ENCODE measurements at regions not wholly inside any gene's neighbourhood (a gene's known extent, or its start where the extent isn't known, plus 50 kb on each side); places are given as distances from the start of the nearest gene placed in this dataset.

GRCh38 chr7:140283472-140283871 is 106.7 kb upstream of the KDM7A start:
- no peak overlapping the region for H3K27ac Mint-ChIP-seq (ENCODE audit: unreplicated experiment)
- TF ChIP-seq, protein P1, sequence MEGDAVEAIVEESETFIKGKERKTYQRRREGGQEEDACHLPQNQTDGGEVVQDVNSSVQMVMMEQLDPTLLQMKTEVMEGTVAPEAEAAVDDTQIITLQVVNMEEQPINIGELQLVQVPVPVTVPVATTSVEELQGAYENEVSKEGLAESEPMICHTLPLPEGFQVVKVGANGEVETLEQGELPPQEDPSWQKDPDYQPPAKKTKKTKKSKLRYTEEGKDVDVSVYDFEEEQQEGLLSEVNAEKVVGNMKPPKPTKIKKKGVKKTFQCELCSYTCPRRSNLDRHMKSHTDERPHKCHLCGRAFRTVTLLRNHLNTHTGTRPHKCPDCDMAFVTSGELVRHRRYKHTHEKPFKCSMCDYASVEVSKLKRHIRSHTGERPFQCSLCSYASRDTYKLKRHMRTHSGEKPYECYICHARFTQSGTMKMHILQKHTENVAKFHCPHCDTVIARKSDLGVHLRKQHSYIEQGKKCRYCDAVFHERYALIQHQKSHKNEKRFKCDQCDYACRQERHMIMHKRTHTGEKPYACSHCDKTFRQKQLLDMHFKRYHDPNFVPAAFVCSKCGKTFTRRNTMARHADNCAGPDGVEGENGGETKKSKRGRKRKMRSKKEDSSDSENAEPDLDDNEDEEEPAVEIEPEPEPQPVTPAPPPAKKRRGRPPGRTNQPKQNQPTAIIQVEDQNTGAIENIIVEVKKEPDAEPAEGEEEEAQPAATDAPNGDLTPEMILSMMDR (IDR thresholded peaks at IDR 0.05) = no peak
- H3K4me3 Mint-ChIP-seq (ENCODE audit: unreplicated experiment) = no peak overlapping the region
- DNase-seq (ENCODE audit: low spot score) = no peak
- peaks cover 5% of the 10 kb centered on the region for H3K9me3 Mint-ChIP-seq (ENCODE audit: low read depth)
- H3K36me3 Mint-ChIP-seq (ENCODE audit: low read depth) = peaks cover 2% of the 10 kb centered on the region
- H3K27me3 Mint-ChIP-seq (ENCODE audit: low read depth) = no peaks in the 10 kb centered on the region
- no peaks in the 10 kb centered on the region for H3K4me1 Mint-ChIP-seq (ENCODE audit: low read depth)

DNA sequence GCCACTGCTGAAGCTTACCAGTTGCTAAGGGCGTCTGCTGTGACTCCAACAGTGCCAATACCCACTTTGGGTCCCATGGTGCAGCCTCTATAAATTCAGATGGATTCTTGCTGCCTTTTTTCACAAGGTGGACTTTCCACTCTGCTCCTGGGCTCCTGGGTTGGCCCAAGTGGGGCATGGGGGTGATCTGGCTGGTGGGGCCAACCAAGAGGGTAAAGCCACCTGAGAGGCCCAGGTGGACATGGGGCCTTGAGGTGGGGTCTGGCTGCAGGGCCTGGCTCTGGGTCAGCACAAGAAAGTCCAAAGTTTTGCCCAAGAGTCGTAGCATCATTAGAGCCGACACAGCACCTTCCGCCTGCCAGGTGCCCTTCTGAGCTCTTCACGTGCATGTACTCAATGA is 105.2 kb upstream of the KDM7A start:
- peaks cover 5% of the 10 kb centered on the region for H3K9me3 Mint-ChIP-seq (ENCODE audit: low read depth)
- TF ChIP-seq, protein P1 (IDR thresholded peaks at IDR 0.05) = no peak
- no peak overlapping the region for H3K4me3 Mint-ChIP-seq (ENCODE audit: unreplicated experiment)
- H3K27ac Mint-ChIP-seq (ENCODE audit: unreplicated experiment) = no peak overlapping the region
- no peaks in the 10 kb centered on the region for H3K27me3 Mint-ChIP-seq (ENCODE audit: low read depth)
- DNase-seq (ENCODE audit: low spot score) = no peak
- H3K4me1 Mint-ChIP-seq (ENCODE audit: low read depth) = no peaks in the 10 kb centered on the region
- peaks cover 2% of the 10 kb centered on the region for H3K36me3 Mint-ChIP-seq (ENCODE audit: low read depth)

DNA sequence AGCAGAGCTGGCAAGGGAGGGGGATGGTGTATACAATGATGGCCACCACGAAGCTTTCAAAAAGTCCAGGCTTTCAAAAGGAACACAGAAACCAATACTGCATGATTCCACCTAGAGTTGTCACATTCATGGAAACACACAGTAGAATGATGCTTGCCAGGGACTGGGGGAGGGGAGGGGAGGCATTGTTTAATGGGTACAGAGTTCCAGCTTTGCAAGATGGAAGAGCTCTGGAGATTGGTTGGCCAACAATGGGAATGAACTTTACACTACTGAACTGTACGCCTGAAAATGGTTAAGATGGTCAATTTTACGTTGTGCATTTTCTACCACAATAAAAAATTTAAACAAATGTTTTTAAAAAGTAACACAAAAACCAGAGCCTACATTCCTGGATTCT is 104.5 kb upstream of the KDM7A start:
- Mint-ChIP-seq H3K36me3 (ENCODE audit: low read depth) (peaks cover 2% of the 10 kb centered on the region), H3K4me1 (ENCODE audit: low read depth) (no peaks in the 10 kb centered on the region), H3K4me3 (ENCODE audit: unreplicated experiment) (no peak overlapping the region), H3K9me3 (ENCODE audit: low read depth) (peaks cover 5% of the 10 kb centered on the region), H3K27me3 (ENCODE audit: low read depth) (no peaks in the 10 kb centered on the region), H3K27ac (ENCODE audit: unreplicated experiment) (no peak overlapping the region)
- no peak for DNase-seq (ENCODE audit: low spot score)
- TF ChIP-seq, protein P1 (IDR thresholded peaks at IDR 0.05) = no peak

GRCh38 chr7:140276001-140276400 is 99.2 kb upstream of the KDM7A start:
- H3K27ac Mint-ChIP-seq (ENCODE audit: unreplicated experiment) = no peak overlapping the region
- H3K4me1 Mint-ChIP-seq (ENCODE audit: low read depth) = peaks cover 6% of the 10 kb centered on the region
- no peak overlapping the region for H3K4me3 Mint-ChIP-seq (ENCODE audit: unreplicated experiment)
- no peaks in the 10 kb centered on the region for H3K9me3 Mint-ChIP-seq (ENCODE audit: low read depth)
- no peaks in the 10 kb centered on the region for H3K36me3 Mint-ChIP-seq (ENCODE audit: low read depth)
- DNase-seq (ENCODE audit: low spot score) = no peak
- TF ChIP-seq, protein P1 (IDR thresholded peaks at IDR 0.05) = no peak
- no peaks in the 10 kb centered on the region for H3K27me3 Mint-ChIP-seq (ENCODE audit: low read depth)

DNA sequence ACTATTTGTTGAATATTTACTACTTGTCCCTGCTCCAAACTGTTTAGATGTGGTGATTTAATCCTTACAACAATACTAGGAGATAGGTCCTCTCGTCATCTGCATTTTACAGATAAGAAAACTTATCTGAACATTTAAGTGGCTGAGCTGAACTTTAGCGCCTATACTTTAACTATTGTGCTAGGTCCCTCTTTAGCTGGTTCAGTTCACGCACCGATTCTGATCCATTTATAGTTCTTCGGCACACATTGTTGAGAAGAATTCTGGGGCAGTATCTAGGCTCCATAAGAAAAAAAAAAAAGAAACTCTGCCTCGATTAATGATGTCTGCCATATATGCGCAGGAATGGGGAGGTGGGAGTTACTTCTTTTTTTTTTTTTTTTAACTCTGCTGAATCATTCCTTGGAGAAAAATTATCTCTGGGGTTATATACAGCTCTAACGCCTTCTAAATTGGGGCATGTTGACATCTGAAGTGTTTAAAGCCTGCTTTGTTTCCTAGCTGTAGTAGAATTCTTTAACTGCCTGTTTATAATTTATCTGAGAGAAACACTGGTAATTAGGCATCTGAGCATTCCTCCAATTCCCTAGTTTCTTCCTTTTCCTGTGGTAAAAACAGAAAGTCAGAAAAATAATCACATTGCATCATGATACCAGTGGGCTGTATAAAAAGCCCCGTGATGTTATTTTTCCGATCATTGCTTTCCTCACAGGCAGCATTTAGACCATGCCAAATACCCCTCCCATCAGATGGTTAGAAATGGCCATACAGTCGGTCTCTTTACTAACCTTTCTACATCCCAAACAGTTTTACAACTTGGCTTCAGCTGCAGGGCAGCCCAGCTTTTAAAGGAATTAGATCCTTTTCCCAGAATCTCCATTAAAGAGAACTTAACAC is 98.5 kb upstream of the KDM7A start:
- Mint-ChIP-seq H3K36me3 (ENCODE audit: low read depth) (no peaks in the 10 kb centered on the region), H3K9me3 (ENCODE audit: low read depth) (no peaks in the 10 kb centered on the region), H3K4me3 (ENCODE audit: unreplicated experiment) (no peak overlapping the region), H3K27ac (ENCODE audit: unreplicated experiment) (no peak overlapping the region), H3K27me3 (ENCODE audit: low read depth) (no peaks in the 10 kb centered on the region), H3K4me1 (ENCODE audit: low read depth) (peaks cover 6% of the 10 kb centered on the region)
- TF ChIP-seq, protein P1 (IDR thresholded peaks at IDR 0.05) = no peak
- no peak for DNase-seq (ENCODE audit: low spot score)
